Suprapubic skin (tissue), 3 donors: ENCODE measurements at regions not wholly inside any gene's neighbourhood (a gene's known extent, or its start where the extent isn't known, plus 50 kb on each side); places are given as distances from the start of the nearest gene placed in this dataset.

ENCODE experiments used
- CTCF ChIP-seq, 2 donors: fragments of 200-600 bp in 1 of 2; fragments of 450-650 bp in 1 of 2; sonication (generic) in 1 of 2; IDR thresholded peaks; one replicate each; pipeline ENCODE4 v1.5.1; 2016 to 2019; ENCODE audit warnings: antibody characterized with exemption in 2 of 2, mild to moderate bottlenecking in 1 of 2, moderate library complexity in 1 of 2
- POLR2AphosphoS5 ChIP-seq, 3 donors: sonication (generic); formaldehyde crosslinking; IDR thresholded peaks; one replicate each; pipeline ENCODE4 v1.6.1; 2017; ENCODE audit warnings: antibody characterized with exemption in 3 of 3

DNA sequence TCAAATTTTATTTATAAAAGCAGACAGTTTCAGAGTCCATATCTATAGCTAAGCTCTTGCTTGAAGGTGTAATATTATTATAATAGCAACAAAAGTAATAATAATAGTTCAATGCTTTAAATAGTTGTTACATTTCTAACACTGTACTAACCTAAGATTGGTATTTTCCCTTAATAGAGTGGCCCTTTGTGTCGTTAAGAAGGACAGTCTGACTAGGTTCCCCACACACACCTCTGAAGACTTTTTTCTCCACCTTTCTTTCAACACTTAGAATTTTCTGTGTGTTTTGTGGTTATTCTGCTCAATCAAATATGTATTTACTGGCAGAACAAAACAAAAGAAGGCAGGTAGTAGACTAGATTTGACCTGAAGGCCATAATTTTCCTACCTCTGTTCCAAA lies 223.2 kb upstream of the ACO1 start:
- no peak for TF ChIP-seq CTCF (IDR thresholded peaks at IDR 0.05)
- TF ChIP-seq POLR2AphosphoS5 (IDR thresholded peaks at IDR 0.05), result no peak
